Activated CD4-positive, CD25-positive, alpha-beta regulatory T cell treated with anti-CD3 and anti-CD28 coated beads, Interleukin-2, amount 50 U/mL, for 72 hours (primary cell): ENCODE measurements at regions not wholly inside any gene's neighbourhood (a gene's known extent, or its start where the extent isn't known, plus 50 kb on each side); places are given as distances from the start of the nearest gene placed in this dataset.
"Not testable (repeated sequence)": the region's sequence is repeated elsewhere in the genome, so short reads cannot be mapped to it uniquely, and the experiment has no call there.

Experiments
- DNase-seq: peaks from one replicate; pipeline ENCODE4 v3.0.0; 2021

- DNase-seq: no peak
These were observed 176.0 kb downstream of the MSX2 start for GRCh38 chr5:174900240-174900865.

GRCh38 chr5:174897281-174897950 lies 173.0 kb downstream of the MSX2 start:
- no peak for DNase-seq

- no peak for DNase-seq
These were observed 171.0 kb downstream of the MSX2 start for GRCh38 chr5:174895360-174895759.

- DNase-seq: no peak
These were observed 168.4 kb downstream of the MSX2 start for GRCh38 chr5:174892742-174893141.

GRCh38 chr5:174880412-174881200 lies 156.2 kb downstream of the MSX2 start:
- not testable (repeated sequence) for DNase-seq

- DNase-seq: no peak
These were observed 153.6 kb downstream of the MSX2 start for GRCh38 chr5:174877987-174878386.

- DNase-seq: no peak
These were observed 147.9 kb downstream of the MSX2 start for GRCh38 chr5:174872271-174872670.

GRCh38 chr5:174852143-174852542 lies 127.8 kb downstream of the MSX2 start:
- DNase-seq: no peak

GRCh38 chr5:174850565-174851169 lies 126.3 kb downstream of the MSX2 start:
- DNase-seq: no peak

- no peak for DNase-seq
These were observed 125.0 kb downstream of the MSX2 start for GRCh38 chr5:174849426-174849825.

- DNase-seq: no peak
These were observed 120.6 kb downstream of the MSX2 start for GRCh38 chr5:174844971-174845370.

- no peak for DNase-seq
These were observed 119.2 kb downstream of the MSX2 start for GRCh38 chr5:174843263-174844250.

- no peak for DNase-seq
These were observed 116.1 kb downstream of the MSX2 start for GRCh38 chr5:174840435-174840834.

- DNase-seq: no peak
These were observed 114.8 kb downstream of the MSX2 start for GRCh38 chr5:174839196-174839595.

GRCh38 chr5:174837919-174838902 lies 113.8 kb downstream of the MSX2 start:
- DNase-seq: no peak

- DNase-seq: no peak
These were observed 109.7 kb downstream of the MSX2 start for GRCh38 chr5:174834081-174834480.

GRCh38 chr5:174832811-174833210 lies 108.4 kb downstream of the MSX2 start:
- DNase-seq: no peak

- DNase-seq: no peak
These were observed 107.6 kb downstream of the MSX2 start for GRCh38 chr5:174832025-174832424.

GRCh38 chr5:174831031-174831660 lies 106.8 kb downstream of the MSX2 start:
- DNase-seq: no peak

- DNase-seq: no peak
These were observed 105.1 kb downstream of the MSX2 start for GRCh38 chr5:174829511-174829864.
